ENCODE measurements at regions not wholly inside any gene's neighbourhood (a gene's known extent, or its start where the extent isn't known, plus 50 kb on each side); places are given as distances from the start of the nearest gene placed in this dataset.
A peak's percentile ranks its signal among the peaks of the same experiment; 100 is the strongest.

DNA sequence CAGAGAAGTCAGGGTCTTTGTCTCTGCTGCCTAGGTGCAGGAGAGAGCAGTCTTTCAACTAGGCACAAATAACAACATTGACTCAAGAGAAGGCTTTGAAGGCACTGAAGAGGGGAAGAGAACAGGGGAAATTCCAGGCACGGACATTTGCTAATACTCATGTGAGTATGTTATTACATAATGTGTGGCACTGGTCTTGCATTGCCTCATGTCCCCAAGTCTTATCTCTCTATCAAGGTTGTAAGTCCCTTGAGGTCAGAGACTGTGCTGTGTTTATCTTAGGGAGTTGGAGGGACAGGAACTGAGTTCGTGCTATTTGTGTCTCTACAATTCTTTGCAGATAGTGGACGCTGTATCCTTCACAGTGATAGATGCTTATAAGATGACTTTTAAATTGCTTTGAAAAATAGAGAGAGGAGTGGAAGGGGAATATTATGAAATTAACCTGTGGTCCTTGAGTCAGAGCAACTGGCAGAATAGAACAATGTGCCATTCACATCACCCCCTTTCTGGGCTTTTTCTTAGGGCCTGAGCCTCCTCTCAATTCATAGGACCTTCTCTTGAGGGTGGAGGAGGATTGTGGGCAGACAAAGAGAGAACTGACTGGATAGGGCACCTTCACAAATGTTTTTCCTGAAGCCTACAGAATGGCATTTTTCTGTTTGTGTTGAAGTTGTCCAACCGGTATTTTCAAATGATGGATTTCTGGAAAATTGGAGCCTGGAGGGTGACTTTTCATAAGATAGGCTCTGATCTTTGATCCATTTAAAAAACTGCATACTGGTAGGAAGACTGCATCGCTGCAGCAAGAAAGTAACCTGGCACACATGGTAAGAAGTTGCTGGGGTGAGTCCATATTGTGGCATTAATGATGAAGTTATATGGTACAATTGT is 96.6 kb upstream of the CXCR4 start:
- ChIA-PET CTCF (no interaction called here), POLR2A (no interaction called here)
- peaks cover 3% of the 10 kb centered on the region for H3K36me3 Mint-ChIP-seq (ENCODE audit: low read depth)
- no peak overlapping the region for H3K4me3 Mint-ChIP-seq
- TF ChIP-seq, protein P1, sequence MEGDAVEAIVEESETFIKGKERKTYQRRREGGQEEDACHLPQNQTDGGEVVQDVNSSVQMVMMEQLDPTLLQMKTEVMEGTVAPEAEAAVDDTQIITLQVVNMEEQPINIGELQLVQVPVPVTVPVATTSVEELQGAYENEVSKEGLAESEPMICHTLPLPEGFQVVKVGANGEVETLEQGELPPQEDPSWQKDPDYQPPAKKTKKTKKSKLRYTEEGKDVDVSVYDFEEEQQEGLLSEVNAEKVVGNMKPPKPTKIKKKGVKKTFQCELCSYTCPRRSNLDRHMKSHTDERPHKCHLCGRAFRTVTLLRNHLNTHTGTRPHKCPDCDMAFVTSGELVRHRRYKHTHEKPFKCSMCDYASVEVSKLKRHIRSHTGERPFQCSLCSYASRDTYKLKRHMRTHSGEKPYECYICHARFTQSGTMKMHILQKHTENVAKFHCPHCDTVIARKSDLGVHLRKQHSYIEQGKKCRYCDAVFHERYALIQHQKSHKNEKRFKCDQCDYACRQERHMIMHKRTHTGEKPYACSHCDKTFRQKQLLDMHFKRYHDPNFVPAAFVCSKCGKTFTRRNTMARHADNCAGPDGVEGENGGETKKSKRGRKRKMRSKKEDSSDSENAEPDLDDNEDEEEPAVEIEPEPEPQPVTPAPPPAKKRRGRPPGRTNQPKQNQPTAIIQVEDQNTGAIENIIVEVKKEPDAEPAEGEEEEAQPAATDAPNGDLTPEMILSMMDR (IDR thresholded peaks at IDR 0.05) = no peak
- ATAC-seq (no peak), DNase-seq (no peak)
- intact Hi-C loops (cut with micrococcal nuclease) = loop anchor here (5.0 kb wide), 1 partner anchor 82 kb away; no protein-coding TSS in a partner anchor
- H3K4me1 Mint-ChIP-seq (ENCODE audit: low read depth) = peaks cover 38% of the 10 kb centered on the region
- no peak overlapping the region for H3K27ac Mint-ChIP-seq
- H3K9me3 Mint-ChIP-seq = peaks cover 10% of the 10 kb centered on the region
- H3K27me3 Mint-ChIP-seq = no peaks in the 10 kb centered on the region

DNA sequence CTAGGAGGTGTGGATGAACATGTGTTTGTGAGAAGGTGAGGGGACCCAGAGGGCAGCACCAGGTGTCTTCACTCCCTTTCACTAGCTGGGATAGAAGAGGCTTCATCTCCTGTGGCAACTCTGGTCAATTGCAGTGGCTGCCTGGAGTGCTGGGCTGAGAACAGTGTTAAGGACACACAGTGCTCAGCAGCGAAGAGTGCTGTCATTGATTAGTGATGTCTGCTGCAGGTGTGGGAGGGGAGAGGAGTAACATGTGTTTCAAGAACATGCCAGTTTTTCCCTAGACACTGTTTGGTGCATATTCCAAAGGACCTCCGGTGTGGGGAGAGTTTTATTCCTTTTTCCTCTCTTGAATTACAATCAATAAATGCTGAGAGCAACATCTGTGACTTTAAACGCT is 95.9 kb upstream of the CXCR4 start:
- H3K9me3 Mint-ChIP-seq = peaks cover 16% of the 10 kb centered on the region
- TF ChIP-seq, protein P1 (IDR thresholded peaks at IDR 0.05) = no peak
- H3K4me3 Mint-ChIP-seq = no peak overlapping the region
- H3K36me3 Mint-ChIP-seq (ENCODE audit: low read depth) = peaks cover 3% of the 10 kb centered on the region
- ChIA-PET POLR2A (interaction anchor here (1.3 to 1.4 kb wide), 2 partner anchors 23 to 96 kb away, joined by 5 to 7 read pairs; no protein-coding TSS in a partner anchor), CTCF (interaction anchor here (0.9 kb wide), 1 partner anchor 114 kb away, joined by 4 read pairs; no protein-coding TSS in a partner anchor)
- H3K27ac Mint-ChIP-seq = no peak overlapping the region
- intact Hi-C loops (cut with micrococcal nuclease) = loop anchor here (5.0 kb wide), 1 partner anchor 82 kb away; no protein-coding TSS in a partner anchor
- H3K27me3 Mint-ChIP-seq = no peaks in the 10 kb centered on the region
- peaks cover 38% of the 10 kb centered on the region for H3K4me1 Mint-ChIP-seq (ENCODE audit: low read depth)
- no peak for ATAC-seq
- DNase-seq = no peak

DNA sequence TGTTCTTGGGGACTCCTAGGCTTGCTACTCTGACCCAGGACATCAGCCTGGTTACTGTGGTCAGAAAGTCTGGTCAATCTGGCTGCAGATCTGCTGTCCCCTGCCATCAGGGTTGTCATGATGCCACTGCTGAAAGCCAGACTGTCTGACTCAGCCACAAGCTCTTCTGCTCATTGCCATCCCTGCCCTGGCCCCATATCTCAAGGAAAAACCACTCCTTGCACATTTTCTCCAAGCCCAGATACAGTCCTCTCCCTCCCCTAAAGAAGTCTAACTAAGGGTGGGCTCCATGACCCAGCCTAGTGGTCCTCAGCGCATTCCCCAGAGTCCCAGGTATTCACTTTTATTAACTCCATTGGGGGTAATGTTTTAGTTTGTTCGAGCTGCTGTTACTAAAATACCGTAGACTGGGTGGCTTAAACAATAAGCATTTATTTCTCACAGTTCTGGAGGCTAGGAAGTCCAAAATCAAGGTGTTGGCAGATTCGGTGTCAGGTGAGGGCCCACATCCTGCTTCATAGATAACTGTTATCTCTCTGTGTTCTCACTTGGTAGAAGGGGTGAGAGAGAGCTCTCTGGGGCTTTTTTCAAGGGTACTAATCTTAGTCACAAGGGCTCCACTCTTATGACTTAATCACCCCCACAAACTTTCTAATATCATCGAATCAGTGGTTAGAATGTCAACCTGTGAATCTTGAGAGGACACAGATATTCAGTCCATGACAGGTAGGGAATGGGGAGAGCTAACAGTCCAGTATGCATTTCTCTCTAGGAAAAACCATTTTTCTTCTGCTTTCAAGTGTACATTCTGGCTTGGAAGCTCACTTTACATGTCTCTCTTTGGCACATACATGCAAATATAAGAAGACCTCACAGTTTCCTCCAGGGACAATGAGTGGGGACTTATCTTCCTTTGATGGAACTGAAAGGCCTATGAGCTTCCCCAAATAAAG is 94.8 kb upstream of the CXCR4 start:
- peaks cover 45% of the 10 kb centered on the region for H3K4me1 Mint-ChIP-seq (ENCODE audit: low read depth)

DNA sequence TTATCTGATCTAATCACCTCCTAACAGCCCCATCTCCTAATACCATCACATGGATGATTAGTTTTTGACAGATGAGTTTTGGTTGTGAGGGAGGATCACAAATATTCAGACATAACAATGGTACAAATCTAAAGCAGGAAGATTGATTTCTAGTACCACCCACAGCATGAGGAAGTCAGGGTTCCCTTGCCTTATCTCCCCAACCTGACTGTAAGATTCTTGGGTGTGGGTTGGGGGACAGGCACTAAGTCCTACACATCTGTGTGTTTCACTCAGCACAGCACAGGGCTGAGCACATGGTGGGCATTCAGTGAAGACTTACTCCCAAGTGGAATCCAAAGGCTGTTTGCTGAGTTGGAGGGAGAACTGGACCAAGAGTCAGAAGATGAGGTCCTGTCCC is 93.8 kb upstream of the CXCR4 start:
- CTCF ChIA-PET = interaction anchor here (0.6 to 1.7 kb wide), 6 partner anchors 10 to 441 kb away, joined by 3 to 4 read pairs (median 3); no protein-coding TSS in a partner anchor
- POLR2A ChIA-PET = interaction anchor here (1.1 to 1.4 kb wide), 3 partner anchors 79 to 179 kb away, joined by 3 to 6 read pairs (median 4); no protein-coding TSS in a partner anchor
- Mint-ChIP-seq H3K4me3 (no peak overlapping the region), H3K9me3 (peaks cover 16% of the 10 kb centered on the region), H3K27ac (no peak overlapping the region), H3K4me1 (ENCODE audit: low read depth) (peaks cover 55% of the 10 kb centered on the region), H3K27me3 (no peaks in the 10 kb centered on the region), H3K36me3 (ENCODE audit: low read depth) (peaks cover 3% of the 10 kb centered on the region)
- TF ChIP-seq, protein P1 (IDR thresholded peaks at IDR 0.05) = no peak
- ATAC-seq = no peak
- intact Hi-C loops (cut with micrococcal nuclease) = loop anchor here (5.0 kb wide), 1 partner anchor 79 kb away; no protein-coding TSS in a partner anchor
- no peak for DNase-seq

More for the DNA sequence above, 94.8 kb upstream of the CXCR4 start:
- peak; percentile 94 for ATAC-seq
- Mint-ChIP-seq H3K27ac (peak overlapping the region; percentile 60), H3K9me3 (peaks cover 16% of the 10 kb centered on the region), H3K4me3 (no peak overlapping the region), H3K27me3 (no peaks in the 10 kb centered on the region), H3K36me3 (ENCODE audit: low read depth) (peaks cover 3% of the 10 kb centered on the region)
- POLR2A ChIA-PET = interaction anchor here (1.1 to 1.4 kb wide), 7 partner anchors 11 to 178 kb away, joined by 3 to 7 read pairs (median 4); no protein-coding TSS in a partner anchor
- intact Hi-C loops (cut with micrococcal nuclease) = loop anchor here (5.0 kb wide), 1 partner anchor 80 kb away; no protein-coding TSS in a partner anchor
- DNase-seq = peak; percentile 68
- TF ChIP-seq, protein P1 (IDR thresholded peaks at IDR 0.05) = no peak
- CTCF ChIA-PET = interaction anchor here (0.9 to 1.7 kb wide), 8 partner anchors 9 to 299 kb away, joined by 3 to 4 read pairs (median 3); no protein-coding TSS in a partner anchor

All from activated CD8-positive, alpha-beta T cell treated with anti-CD3 and anti-CD28 coated beads for 36 hours (primary cell).